PC-3 (cell line): ENCODE measurements at regions not wholly inside any gene's neighbourhood (a gene's known extent, or its start where the extent isn't known, plus 50 kb on each side); places are given as distances from the start of the nearest gene placed in this dataset.

Experiments
- EZH2 ChIP-seq: fragments of 300-600 bp; sonication (generic); IDR thresholded peaks from one replicate; pipeline ENCODE4 v1.6.1; 2017; ENCODE audit warnings: antibody characterized with exemption, mild to moderate bottlenecking, low read length; ENCODE audit not compliant: unreplicated experiment
- TF ChIP-seq, protein P1 (sequence below): fragments of 300-600 bp; sonication (generic); conservative IDR thresholded peaks from 2 replicates; pipeline ENCODE4 v1.5.1; 2017; ENCODE audit warnings: antibody characterized with exemption, low read depth, mild to moderate bottlenecking, low read length

GRCh38 chr6:27174958-27175357 lies 72.5 kb upstream of the PRSS16 start:
- TF ChIP-seq, protein P1, sequence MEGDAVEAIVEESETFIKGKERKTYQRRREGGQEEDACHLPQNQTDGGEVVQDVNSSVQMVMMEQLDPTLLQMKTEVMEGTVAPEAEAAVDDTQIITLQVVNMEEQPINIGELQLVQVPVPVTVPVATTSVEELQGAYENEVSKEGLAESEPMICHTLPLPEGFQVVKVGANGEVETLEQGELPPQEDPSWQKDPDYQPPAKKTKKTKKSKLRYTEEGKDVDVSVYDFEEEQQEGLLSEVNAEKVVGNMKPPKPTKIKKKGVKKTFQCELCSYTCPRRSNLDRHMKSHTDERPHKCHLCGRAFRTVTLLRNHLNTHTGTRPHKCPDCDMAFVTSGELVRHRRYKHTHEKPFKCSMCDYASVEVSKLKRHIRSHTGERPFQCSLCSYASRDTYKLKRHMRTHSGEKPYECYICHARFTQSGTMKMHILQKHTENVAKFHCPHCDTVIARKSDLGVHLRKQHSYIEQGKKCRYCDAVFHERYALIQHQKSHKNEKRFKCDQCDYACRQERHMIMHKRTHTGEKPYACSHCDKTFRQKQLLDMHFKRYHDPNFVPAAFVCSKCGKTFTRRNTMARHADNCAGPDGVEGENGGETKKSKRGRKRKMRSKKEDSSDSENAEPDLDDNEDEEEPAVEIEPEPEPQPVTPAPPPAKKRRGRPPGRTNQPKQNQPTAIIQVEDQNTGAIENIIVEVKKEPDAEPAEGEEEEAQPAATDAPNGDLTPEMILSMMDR = no peak
- TF ChIP-seq EZH2 = no peak
